HCT116 (cell line): ENCODE measurements at regions not wholly inside any gene's neighbourhood (a gene's known extent, or its start where the extent isn't known, plus 50 kb on each side); places are given as distances from the start of the nearest gene placed in this dataset.

Experiments
- ATAC-seq: fragments of 200-7000 bp; cut with Tn5 transposase; 2 replicates; pipeline ENCODE4 v1.9.1; 2020; ENCODE audit warnings: mild to moderate bottlenecking, moderate library complexity
- BruUV-seq: library from RNA; stranded (reverse); fragments of 400-500 nt; replicated peaks from 2 replicates; lab custom pipeline; 2021; lab: Mats Ljungman, UMichigan
- CTCF ChIA-PET: fragments of 300-600 bp; sonication (Branson Sonifier 250); formaldehyde crosslinking; loops from one replicate; lab custom pipeline; 2021; ENCODE audit warnings: antibody characterized with exemption; lab: Charles Lee
- POLR2A ChIA-PET: fragments of 300-600, 350-600 bp; sonication (Branson Sonifier 250); formaldehyde crosslinking; loops from one replicate; lab custom pipeline; 2021; ENCODE audit warnings: antibody characterized with exemption; lab: Charles Lee
- RAD21 ChIA-PET, 2 experiments: fragments of 300-600 bp; sonication (Branson Sonifier 250); formaldehyde crosslinking; loops; one replicate each; lab custom pipeline; 2023; ENCODE audit warnings: low total read pairs in 2 of 2; ENCODE audit not compliant: uncharacterized antibody in 2 of 2, unreplicated experiment in 2 of 2, low non-redundant PET in 1 of 2; lab: Charles Lee
- DNase-seq: peaks from one replicate; pipeline ENCODE4 v3.0.0-alpha.2; 2010; ENCODE audit warnings: low read depth, low spot score
- H2AFZ ChIP-seq: fragments of 200-600 bp; shearing (Covaris generic), sonication (generic); 2 replicates; pipeline ENCODE4 v1.6.1; 2017; ENCODE audit warnings: low read depth, mixed run types, mixed read lengths, antibody characterized with exemption, low read length; ENCODE audit not compliant: poor library complexity, severe bottlenecking
- H3K27ac ChIP-seq: 2 replicates; pipeline ENCODE4 v1.5.1; 2012; ENCODE audit warnings: low read depth, low read length
- H3K27me3 ChIP-seq: fragments of 200-600 bp; sonication (generic); 2 replicates; pipeline ENCODE4 v1.6.1; 2016; ENCODE audit warnings: mixed run types, low read length, mixed read lengths; ENCODE audit not compliant: insufficient read depth
- H3K36me3 ChIP-seq, 2 experiments: fragments of 200-500 bp in 1 of 2; fragments of 200-600 bp in 1 of 2; sonication (Bioruptor generic) in 1 of 2; sonication (generic) in 1 of 2; 2 replicates each; pipeline versions ENCODE4 v1.5.1 to v1.6.1; 2014 to 2016; ENCODE audit warnings: low read length in 2 of 2, inconsistent platforms in 1 of 2, mixed read lengths in 1 of 2, mixed run types in 1 of 2; ENCODE audit not compliant: insufficient read depth in 2 of 2, control insufficient read depth in 1 of 2
- H3K4me1 ChIP-seq, 2 experiments: fragments of 200-600 bp in 1 of 2; sonication (generic) in 1 of 2; 2 replicates each; pipeline versions ENCODE4 v1.5.1 to v1.6.1; 2012 to 2017; ENCODE audit warnings: low read length in 2 of 2, inconsistent platforms in 1 of 2, mild to moderate bottlenecking in 1 of 2, mixed read lengths in 1 of 2, mixed run types in 1 of 2, moderate library complexity in 1 of 2; ENCODE audit not compliant: insufficient read depth in 2 of 2, control insufficient read depth in 1 of 2
- H3K4me2 ChIP-seq: fragments of 200-600 bp; sonication (generic); 2 replicates; pipeline ENCODE4 v1.6.1; 2017; ENCODE audit warnings: mixed run types, low read length, mixed read lengths
- H3K4me3 ChIP-seq, 2 experiments: fragments of 200-600 bp in 1 of 2; sonication (generic) in 1 of 2; replicated peaks in 1 of 2; 2 replicates each; pipeline ENCODE4 v1.5.1; 2011 to 2016; ENCODE audit warnings: low read length in 2 of 2, control low read depth in 1 of 2, low read depth in 1 of 2, mild to moderate bottlenecking in 1 of 2, mixed read lengths in 1 of 2, mixed run types in 1 of 2
- H3K79me2 ChIP-seq: fragments of 200-600 bp; sonication (generic); 2 replicates; pipeline ENCODE4 v1.6.1; 2017; ENCODE audit warnings: mild to moderate bottlenecking, mixed run types, low read length, moderate library complexity, mixed read lengths; ENCODE audit not compliant: insufficient read depth
- H3K9ac ChIP-seq: fragments of 200-600 bp; sonication (generic); 2 replicates; pipeline ENCODE4 v1.6.1; 2016; ENCODE audit warnings: low read length, mixed read lengths
- H3K9me2 ChIP-seq: fragments of 200-600 bp; sonication (generic), shearing (Covaris generic); 2 replicates; pipeline ENCODE4 v1.6.1; 2017; ENCODE audit warnings: mixed run types, mild to moderate bottlenecking, moderate library complexity; ENCODE audit not compliant: insufficient read depth
- H3K9me3 ChIP-seq, 2 experiments: fragments of 200-500 bp in 1 of 2; fragments of 200-600 bp in 1 of 2; sonication (Bioruptor generic) in 1 of 2; sonication (generic) in 1 of 2; 2 replicates each; pipeline ENCODE4 v1.6.1; 2014 to 2017; ENCODE audit warnings: low read length in 2 of 2, mixed read lengths in 2 of 2, inconsistent platforms in 1 of 2, low read depth in 1 of 2, mild to moderate bottlenecking in 1 of 2, mixed run types in 1 of 2, moderate library complexity in 1 of 2; ENCODE audit not compliant: control insufficient read depth in 1 of 2, insufficient read depth in 1 of 2
- H4K20me1 ChIP-seq: fragments of 200-600 bp; sonication (generic), shearing (Covaris generic); 2 replicates; pipeline ENCODE4 v1.6.1; 2017; ENCODE audit warnings: mixed run types, mild to moderate bottlenecking, moderate library complexity; ENCODE audit not compliant: insufficient read depth
- CBX3 ChIP-seq: IDR thresholded peaks from 2 replicates; pipeline ENCODE4 v1.6.1; 2012; ENCODE audit warnings: low read depth
- EZH2phosphoT487 ChIP-seq: fragments of 200-600 bp; IDR thresholded peaks from 2 replicates; pipeline ENCODE4 v1.6.1; 2018; ENCODE audit warnings: antibody characterized with exemption, borderline replicate concordance
- JUND ChIP-seq: IDR thresholded peaks from 2 replicates; pipeline ENCODE4 v1.6.1; 2012
- POLR2A ChIP-seq: IDR thresholded peaks from 2 replicates; pipeline ENCODE4 v1.7.0; 2011; ENCODE audit warnings: borderline replicate concordance; ENCODE audit not compliant: insufficient read depth, insufficient read length; ENCODE audit errors: extremely low read depth
- RAD21 ChIP-seq: IDR thresholded peaks from 2 replicates; pipeline ENCODE4 v1.6.1; 2012; ENCODE audit warnings: low read depth, mild to moderate bottlenecking
- SP1 ChIP-seq: IDR thresholded peaks from 2 replicates; pipeline ENCODE4 v1.6.1; 2012; ENCODE audit warnings: low read depth
- SRF ChIP-seq: IDR thresholded peaks from 2 replicates; pipeline ENCODE4 v1.6.1; 2012; ENCODE audit warnings: low read depth
- TCF7L2 ChIP-seq: IDR thresholded peaks from 2 replicates; pipeline ENCODE4 v1.7.0; 2011; ENCODE audit warnings: borderline replicate concordance, inconsistent platforms; ENCODE audit not compliant: insufficient read depth, insufficient read length; ENCODE audit errors: extremely low read depth
- YY1 ChIP-seq: IDR thresholded peaks from 2 replicates; pipeline ENCODE4 v1.6.1; 2011; ENCODE audit warnings: low read length, low read depth, moderate library complexity, mild to moderate bottlenecking; ENCODE audit not compliant: insufficient replicate concordance; ENCODE audit errors: extremely low read depth
- ZFX ChIP-seq: fragments of 450-650 bp; IDR thresholded peaks from 2 replicates; pipeline ENCODE4 v1.6.1; 2017
- ZNF274 ChIP-seq: fragments of 200-500 bp; sonication (Bioruptor generic); IDR thresholded peaks from 2 replicates; pipeline ENCODE4 v1.6.1; 2014; ENCODE audit warnings: mild to moderate bottlenecking, low read depth, low read length, inconsistent platforms
- intact Hi-C: fragments of 100-400 bp; cut with micrococcal nuclease; formaldehyde crosslinking; loops from 2 replicates; pipeline ENCODE4 v1.10.0; 2022
- TF ChIP-seq, protein P1 (sequence below): IDR thresholded peaks from 2 replicates; pipeline ENCODE4 v1.6.1; 2012
- TF ChIP-seq, protein P2 (sequence below): IDR thresholded peaks from 2 replicates; pipeline ENCODE4 v1.6.1; 2012
- TF ChIP-seq, protein P3 (sequence below), 3 experiments: fragments of 200-600 bp in 1 of 3; sonication (generic) in 1 of 3; IDR thresholded peaks in 2 of 3; conservative IDR thresholded peaks in 1 of 3; 2 replicates each; pipeline ENCODE4 v1.5.1; 2012 to 2017; ENCODE audit warnings: low read depth in 2 of 3, low read length in 2 of 3, antibody characterized with exemption in 1 of 3, borderline replicate concordance in 1 of 3, control low read depth in 1 of 3, mild to moderate bottlenecking in 1 of 3, mixed read lengths in 1 of 3, mixed run types in 1 of 3, moderate library complexity in 1 of 3; ENCODE audit not compliant: insufficient read depth in 1 of 3
- TF ChIP-seq, protein P4 (sequence below): IDR thresholded peaks from 2 replicates; pipeline ENCODE4 v1.6.1; 2012; ENCODE audit warnings: low read depth
- TF ChIP-seq, protein P5 (sequence below): IDR thresholded peaks from 2 replicates; pipeline ENCODE4 v1.6.1; 2011; ENCODE audit warnings: mild to moderate bottlenecking, low read length, moderate library complexity; ENCODE audit not compliant: insufficient replicate concordance; ENCODE audit errors: extremely low read depth

DNA sequence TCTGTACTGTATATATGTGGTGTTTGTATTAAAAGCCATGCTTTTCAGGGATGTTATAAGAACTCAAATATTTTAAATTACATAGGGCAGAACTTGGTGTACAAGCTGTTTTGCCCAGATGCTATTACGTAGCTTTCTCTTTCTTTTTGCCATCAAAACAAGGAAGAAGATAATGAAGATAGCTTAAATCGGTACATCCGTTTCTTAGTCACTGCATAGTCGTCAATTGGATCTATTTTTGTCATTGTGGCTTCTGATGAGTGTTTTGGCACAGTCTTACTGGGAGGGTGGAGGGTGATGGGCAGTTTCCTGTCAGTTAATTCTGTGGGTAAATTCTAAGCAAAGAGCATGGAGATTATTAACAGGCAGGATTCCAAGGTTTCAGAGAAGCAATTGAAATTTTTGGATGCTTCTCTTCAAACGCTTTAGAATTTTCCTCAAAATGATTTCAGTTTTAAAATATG is 649.1 kb upstream of the GJE1 start:
- H3K9me2 ChIP-seq: no peaks in the 10 kb centered on the region
- peaks cover 0 to 8% of the 10 kb centered on the region in 2 experiments; a peak in 1 of 4 replicates for H3K4me1 ChIP-seq
- H3K4me3 ChIP-seq: no peak overlapping the region
- no peaks in the 10 kb centered on the region for H3K27me3 ChIP-seq
- peak overlapping the region; percentile 24 for H3K4me2 ChIP-seq
- DNase-seq (no peak), ATAC-seq (no peak)
- BruUV-seq: no TSS peak
- ChIA-PET POLR2A (no interaction called here), CTCF (no interaction called here)
- no peaks in the 10 kb centered on the region for H4K20me1 ChIP-seq
- H3K9me3 ChIP-seq: no peaks in the 10 kb centered on the region
- peak overlapping the region; percentile 33 for H2AFZ ChIP-seq
- H3K27ac ChIP-seq: no peak overlapping the region
- TF ChIP-seq CBX3 (no peak), TCF7L2 (no peak), EZH2phosphoT487 (no peak), POLR2A (no peak), YY1 (no peak), JUND (0 out of 2 replicates have a peak, but pooled peaks have one; percentile 21), SP1 (peak; percentile 22; the same call in 1 of the 2 replicates), ZNF274 (no peak), ZFX (no peak), RAD21 (no peak), SRF (no peak)
- TF ChIP-seq, protein P1, sequence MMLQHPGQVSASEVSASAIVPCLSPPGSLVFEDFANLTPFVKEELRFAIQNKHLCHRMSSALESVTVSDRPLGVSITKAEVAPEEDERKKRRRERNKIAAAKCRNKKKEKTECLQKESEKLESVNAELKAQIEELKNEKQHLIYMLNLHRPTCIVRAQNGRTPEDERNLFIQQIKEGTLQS: no peak
- TF ChIP-seq, protein P2, sequence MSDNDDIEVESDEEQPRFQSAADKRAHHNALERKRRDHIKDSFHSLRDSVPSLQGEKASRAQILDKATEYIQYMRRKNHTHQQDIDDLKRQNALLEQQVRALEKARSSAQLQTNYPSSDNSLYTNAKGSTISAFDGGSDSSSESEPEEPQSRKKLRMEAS: no peak
- TF ChIP-seq, protein P3, sequence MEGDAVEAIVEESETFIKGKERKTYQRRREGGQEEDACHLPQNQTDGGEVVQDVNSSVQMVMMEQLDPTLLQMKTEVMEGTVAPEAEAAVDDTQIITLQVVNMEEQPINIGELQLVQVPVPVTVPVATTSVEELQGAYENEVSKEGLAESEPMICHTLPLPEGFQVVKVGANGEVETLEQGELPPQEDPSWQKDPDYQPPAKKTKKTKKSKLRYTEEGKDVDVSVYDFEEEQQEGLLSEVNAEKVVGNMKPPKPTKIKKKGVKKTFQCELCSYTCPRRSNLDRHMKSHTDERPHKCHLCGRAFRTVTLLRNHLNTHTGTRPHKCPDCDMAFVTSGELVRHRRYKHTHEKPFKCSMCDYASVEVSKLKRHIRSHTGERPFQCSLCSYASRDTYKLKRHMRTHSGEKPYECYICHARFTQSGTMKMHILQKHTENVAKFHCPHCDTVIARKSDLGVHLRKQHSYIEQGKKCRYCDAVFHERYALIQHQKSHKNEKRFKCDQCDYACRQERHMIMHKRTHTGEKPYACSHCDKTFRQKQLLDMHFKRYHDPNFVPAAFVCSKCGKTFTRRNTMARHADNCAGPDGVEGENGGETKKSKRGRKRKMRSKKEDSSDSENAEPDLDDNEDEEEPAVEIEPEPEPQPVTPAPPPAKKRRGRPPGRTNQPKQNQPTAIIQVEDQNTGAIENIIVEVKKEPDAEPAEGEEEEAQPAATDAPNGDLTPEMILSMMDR (IDR thresholded peaks at IDR 0.05 in 2 of 3, conservative IDR thresholded peaks at IDR 0.05 in 1 of 3; ENCODE audit: borderline replicate concordance in 1 of 3, insufficient read depth in 1 of 3, low read depth in 2 of 3, low read length in 2 of 3): no peak
- TF ChIP-seq, protein P4, sequence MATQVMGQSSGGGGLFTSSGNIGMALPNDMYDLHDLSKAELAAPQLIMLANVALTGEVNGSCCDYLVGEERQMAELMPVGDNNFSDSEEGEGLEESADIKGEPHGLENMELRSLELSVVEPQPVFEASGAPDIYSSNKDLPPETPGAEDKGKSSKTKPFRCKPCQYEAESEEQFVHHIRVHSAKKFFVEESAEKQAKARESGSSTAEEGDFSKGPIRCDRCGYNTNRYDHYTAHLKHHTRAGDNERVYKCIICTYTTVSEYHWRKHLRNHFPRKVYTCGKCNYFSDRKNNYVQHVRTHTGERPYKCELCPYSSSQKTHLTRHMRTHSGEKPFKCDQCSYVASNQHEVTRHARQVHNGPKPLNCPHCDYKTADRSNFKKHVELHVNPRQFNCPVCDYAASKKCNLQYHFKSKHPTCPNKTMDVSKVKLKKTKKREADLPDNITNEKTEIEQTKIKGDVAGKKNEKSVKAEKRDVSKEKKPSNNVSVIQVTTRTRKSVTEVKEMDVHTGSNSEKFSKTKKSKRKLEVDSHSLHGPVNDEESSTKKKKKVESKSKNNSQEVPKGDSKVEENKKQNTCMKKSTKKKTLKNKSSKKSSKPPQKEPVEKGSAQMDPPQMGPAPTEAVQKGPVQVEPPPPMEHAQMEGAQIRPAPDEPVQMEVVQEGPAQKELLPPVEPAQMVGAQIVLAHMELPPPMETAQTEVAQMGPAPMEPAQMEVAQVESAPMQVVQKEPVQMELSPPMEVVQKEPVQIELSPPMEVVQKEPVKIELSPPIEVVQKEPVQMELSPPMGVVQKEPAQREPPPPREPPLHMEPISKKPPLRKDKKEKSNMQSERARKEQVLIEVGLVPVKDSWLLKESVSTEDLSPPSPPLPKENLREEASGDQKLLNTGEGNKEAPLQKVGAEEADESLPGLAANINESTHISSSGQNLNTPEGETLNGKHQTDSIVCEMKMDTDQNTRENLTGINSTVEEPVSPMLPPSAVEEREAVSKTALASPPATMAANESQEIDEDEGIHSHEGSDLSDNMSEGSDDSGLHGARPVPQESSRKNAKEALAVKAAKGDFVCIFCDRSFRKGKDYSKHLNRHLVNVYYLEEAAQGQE: no peak
- TF ChIP-seq, protein P5, sequence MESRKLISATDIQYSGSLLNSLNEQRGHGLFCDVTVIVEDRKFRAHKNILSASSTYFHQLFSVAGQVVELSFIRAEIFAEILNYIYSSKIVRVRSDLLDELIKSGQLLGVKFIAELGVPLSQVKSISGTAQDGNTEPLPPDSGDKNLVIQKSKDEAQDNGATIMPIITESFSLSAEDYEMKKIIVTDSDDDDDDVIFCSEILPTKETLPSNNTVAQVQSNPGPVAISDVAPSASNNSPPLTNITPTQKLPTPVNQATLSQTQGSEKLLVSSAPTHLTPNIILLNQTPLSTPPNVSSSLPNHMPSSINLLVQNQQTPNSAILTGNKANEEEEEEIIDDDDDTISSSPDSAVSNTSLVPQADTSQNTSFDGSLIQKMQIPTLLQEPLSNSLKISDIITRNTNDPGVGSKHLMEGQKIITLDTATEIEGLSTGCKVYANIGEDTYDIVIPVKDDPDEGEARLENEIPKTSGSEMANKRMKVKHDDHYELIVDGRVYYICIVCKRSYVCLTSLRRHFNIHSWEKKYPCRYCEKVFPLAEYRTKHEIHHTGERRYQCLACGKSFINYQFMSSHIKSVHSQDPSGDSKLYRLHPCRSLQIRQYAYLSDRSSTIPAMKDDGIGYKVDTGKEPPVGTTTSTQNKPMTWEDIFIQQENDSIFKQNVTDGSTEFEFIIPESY: no peak
- TF ChIP-seq, all 23 proteins: peak for 2
- RAD21 ChIA-PET: no interaction called here
- H3K36me3 ChIP-seq: no peaks in the 10 kb centered on the region
- intact Hi-C loops: no loop called here
- H3K9ac ChIP-seq: no peak overlapping the region
- no peaks in the 10 kb centered on the region for H3K79me2 ChIP-seq
